H1 (cell line): ENCODE measurements at regions not wholly inside any gene's neighbourhood (a gene's known extent, or its start where the extent isn't known, plus 50 kb on each side); places are given as distances from the start of the nearest gene placed in this dataset.

Source experiments
- JUN ChIP-seq: IDR thresholded peaks from 2 replicates; pipeline ENCODE4 v1.6.1; 2011; ENCODE audit warnings: low read depth, mild to moderate bottlenecking, improper control_type of control experiment, low read length
- SP2 ChIP-seq: IDR thresholded peaks from 2 replicates; pipeline ENCODE4 v1.6.1; 2012; ENCODE audit warnings: mild to moderate bottlenecking, low read length, inconsistent platforms
- TAF1 ChIP-seq: IDR thresholded peaks from 2 replicates; pipeline ENCODE4 v1.6.1; 2011; ENCODE audit warnings: mild to moderate bottlenecking, low read depth, low read length
- TF ChIP-seq, protein P1 (sequence below): IDR thresholded peaks from 2 replicates; pipeline ENCODE4 v1.6.1; 2012; ENCODE audit warnings: inconsistent platforms

DNA sequence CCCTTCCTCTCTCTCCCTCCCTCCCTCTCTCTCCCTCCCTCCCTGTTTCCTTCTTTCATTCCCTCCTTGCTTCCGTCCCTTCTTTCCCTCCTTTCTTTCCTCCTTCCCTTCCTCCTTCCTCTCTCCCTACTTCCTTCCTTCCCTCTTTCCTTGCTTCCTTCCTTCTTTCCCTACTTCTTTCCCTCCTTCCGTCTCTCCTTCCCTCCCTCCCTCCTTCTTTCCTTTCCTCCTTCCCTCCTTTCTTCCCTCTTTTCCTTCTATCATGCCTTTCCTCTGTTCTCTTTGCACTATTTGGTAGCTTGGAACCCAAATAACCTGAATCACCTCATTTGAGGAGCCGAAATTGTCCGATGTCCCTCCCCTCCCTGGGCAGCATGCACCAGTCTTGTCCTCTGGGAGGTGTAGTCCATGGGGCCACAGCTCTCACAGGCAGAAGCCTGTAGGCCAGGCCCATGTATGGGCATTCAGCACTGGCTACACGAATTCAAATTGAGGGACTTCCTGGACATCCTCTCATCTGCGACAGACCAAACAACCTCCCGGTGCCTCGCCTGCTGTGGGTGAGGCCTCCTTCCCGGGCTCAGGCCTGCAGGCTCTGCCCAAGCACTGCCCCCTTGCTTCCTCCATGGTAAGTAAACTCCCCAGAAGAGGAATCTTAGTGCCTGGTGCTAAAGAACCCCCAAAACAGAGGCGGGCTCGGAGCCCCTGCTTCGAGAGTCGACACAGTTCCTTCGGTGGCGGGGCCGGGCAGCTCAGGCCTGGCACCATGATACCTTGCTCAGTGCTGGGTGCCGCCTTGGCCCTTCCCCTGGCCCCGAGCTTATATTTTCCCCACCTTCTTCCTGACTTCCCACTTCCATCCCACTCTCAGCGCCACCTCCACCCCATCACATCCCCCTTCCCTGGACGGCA, 454.1 kb upstream of the CADM1 start:
- no peak for TF ChIP-seq SP2
- no peak for TF ChIP-seq TAF1
- no peak for TF ChIP-seq JUN
- TF ChIP-seq, protein P1, sequence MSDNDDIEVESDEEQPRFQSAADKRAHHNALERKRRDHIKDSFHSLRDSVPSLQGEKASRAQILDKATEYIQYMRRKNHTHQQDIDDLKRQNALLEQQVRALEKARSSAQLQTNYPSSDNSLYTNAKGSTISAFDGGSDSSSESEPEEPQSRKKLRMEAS: no peak
